Pulmonary artery endothelial cell (primary cell): ENCODE measurements at regions not wholly inside any gene's neighbourhood (a gene's known extent, or its start where the extent isn't known, plus 50 kb on each side); places are given as distances from the start of the nearest gene placed in this dataset.

Experiments used
- DNase-seq: peaks from one replicate; pipeline ENCODE4 v3.0.0-alpha.2; 2011; ENCODE audit warnings: low read depth, low spot score

DNA sequence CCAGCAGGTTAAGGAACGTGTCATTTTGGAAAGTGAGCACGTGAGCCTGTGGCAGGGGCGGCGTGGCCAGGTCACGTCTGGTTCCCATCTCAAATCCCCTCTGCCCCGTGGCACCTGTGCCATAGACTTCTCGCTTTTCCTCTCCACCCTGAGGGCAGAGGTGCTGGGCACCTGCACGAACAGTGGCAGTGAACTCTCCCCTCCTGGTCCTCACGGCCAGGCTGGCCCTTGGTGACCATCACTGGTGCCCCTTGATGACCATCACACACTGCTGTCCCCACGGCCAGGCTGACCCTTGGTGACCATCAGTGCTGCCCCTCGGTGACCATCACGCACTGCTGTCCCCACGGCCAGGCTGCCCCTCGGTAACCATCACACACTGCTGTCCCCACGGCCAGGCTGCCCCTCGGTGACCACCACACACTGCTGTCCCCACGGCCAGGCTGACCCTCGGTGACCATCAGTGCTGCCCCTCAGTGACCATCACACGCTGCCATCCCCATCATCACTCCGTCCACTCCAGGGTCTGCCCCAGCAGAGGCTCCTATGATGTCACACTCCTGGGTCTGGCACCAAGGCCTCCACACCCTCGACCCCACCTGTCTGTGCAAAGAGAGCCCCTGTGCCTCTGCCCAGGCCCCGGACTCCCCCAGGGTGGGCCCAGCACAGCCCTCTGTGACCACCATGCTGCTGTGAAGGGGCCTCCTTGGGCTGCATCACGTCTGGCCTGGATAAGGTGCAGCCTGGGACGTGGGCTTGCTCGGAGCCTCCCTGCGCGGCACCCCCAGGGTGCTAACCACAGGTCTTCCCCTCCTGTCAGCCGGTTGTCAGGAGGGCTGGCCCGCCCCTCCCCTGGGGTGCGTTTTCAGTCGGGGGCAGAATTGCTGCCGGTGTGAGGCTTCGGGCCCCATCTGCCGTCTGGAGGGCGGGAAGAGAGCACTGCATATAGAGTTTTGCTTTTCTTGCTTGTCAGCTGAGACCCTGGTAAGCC lies 738.6 kb downstream of the BRD1 start:
- no peak for DNase-seq

DNA sequence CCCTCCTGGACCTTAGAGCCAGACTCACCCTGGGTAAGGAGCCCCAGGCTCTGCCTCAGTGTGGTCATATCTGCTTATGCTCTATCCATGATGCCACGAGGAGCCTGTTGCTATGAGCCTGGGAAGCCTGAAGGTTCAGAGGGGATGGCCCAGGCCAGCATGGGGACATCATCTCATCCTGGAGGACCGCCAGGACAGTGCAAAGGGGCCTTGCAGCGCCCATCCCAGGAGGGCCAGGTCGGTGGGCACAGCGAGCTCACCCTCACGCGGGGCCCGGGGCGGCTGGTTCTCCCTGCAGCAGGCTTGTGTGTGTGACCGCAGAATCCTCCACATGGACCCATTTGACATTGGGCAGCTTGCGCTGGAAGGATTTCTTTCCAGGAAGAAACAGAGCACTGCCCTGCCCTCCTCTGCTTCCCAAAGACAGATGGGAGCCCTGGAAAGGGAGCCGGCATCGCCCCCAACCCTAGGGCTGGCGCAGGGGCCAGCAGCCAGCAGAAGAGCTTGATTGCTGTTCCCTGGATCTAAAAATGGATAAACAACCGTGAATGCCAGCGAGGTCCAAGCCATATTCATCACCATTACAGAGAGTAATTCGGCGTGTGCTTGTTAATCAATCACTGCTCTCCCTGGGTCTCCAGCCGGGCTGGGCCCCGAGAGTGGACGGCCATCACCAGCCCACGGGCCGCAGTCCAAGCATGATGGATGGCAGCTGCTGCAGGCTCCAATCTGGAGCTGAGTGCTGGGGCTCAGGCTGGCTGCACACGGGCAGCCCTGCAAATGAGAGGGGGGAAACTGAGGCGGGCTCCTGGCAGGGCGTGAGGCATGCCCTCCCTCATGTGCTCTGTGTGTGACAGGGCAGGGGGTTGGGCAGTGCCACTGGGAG lies 739.7 kb downstream of the BRD1 start:
- no peak for DNase-seq

DNA sequence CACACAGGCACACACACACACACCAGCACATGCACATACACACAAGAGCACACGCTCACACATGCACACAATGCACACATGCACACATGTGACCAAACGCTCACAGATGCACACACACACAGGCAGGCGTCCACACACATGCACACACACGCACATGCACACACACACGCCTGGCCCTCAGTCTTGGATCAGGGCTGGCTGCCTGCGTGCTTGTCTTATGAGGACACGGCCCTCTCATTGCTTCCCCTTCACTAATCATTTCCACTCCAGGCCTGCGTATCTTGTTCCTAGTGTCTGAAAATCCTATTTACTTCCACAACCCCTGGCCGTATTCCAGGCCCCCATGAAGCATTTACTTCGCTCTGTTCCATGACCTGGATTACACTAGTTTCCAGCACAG lies 740.5 kb downstream of the BRD1 start:
- no peak for DNase-seq

DNA sequence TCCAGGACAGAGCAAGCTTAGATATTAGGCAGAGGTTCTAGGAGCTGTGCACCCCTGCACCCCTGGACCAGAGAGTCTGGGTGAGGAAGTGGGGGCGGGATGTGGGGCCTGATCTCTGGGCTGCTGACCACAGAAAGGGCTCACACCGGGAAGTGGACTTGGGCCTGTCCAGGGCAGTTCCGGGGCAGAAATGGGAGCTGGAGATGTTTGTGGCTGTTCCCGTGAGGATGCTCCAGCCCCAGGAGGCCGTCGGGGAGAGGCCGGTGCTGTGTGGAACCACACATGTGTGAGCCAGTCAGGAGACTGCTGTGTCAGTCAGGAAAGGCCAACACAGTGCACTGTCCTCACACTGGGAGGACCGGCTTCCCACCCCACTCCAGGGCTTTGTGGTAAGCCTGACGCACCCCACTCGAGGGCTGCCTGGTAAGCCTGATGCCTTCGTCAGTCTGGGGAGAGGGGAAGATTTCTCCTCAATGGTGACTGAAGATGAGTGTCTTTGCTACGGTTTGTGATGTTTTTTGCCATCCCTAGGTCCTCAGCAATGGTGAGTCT lies 741.0 kb downstream of the BRD1 start:
- DNase-seq = no peak

DNA sequence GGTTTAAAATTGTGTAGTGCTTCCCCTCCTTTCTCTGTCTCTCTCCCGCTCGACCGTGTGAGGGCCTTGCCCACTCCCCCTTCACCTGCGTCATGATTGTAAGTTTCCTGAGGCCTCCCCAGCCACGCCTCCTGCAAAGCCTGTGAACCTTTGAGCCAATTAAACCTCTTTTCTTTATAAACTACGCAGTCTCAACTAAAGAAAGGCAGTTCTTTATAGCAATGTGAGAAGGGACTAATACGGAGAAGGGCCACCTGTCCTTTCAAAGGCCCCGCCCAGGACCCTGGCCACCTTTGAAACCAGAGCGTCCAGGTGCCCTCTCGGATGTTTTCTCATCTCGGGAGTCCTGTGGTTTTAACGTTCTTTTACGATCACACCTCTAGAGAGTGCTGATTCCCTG lies 741.5 kb downstream of the BRD1 start:
- DNase-seq = no peak

DNA sequence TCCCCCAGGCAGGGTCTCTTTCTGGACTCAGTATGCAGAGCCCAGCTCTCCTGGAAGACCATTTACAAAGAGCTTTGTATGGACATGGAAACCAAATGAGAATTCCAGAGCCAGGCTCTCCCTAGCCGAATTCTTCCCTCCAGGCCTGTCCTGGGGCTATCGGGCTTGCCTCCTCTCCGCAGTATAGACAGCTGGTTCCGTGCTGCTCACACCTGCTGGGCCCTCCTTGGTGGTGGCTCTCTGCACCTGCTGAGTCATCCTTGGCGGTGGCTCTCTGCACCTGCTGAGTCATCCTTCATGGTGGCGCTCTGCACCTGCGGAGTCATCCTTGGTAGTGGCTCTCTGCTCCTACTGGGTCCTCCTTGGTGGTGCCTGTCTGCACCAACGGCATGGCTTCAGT lies 743.5 kb downstream of the BRD1 start:
- no peak for DNase-seq

DNA sequence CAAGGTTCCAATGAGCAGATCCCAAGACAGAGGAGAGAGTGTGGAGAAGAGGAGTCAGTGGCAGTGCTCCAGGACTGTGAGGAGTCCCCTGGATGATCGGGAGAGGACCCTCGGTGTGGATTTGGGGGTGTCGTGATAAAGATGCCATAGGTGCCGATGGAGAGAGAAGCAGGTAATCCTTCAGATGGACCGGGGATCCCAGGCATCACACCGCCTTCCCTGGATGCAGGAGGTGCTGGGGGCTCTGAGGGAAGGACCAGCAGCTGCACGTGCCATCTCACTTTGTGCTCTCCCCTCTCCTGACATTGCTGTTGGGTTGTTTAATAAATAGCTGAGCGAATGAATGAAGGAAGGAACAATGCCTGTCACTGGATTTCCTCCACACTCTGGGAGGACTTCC lies 744.1 kb downstream of the BRD1 start:
- DNase-seq = no peak

DNA sequence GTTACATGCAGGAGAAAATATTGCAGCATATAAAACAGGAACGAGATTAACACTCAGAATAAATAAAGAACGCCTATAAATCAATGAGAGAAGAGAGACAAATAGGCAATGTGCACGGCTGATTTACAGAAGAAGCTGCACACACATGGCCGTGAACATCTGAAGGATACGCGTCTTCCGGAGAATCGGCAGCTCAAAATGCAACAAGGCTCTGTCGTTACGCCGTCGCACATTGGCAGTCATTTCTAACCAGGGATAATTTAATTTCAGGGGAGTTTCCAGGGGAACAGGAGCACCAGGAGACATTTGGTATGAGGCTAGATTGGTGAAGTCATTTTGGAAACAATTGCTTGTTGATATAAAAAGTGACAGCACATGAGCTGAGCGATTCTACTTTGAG lies 745.2 kb downstream of the BRD1 start:
- DNase-seq = no peak

DNA sequence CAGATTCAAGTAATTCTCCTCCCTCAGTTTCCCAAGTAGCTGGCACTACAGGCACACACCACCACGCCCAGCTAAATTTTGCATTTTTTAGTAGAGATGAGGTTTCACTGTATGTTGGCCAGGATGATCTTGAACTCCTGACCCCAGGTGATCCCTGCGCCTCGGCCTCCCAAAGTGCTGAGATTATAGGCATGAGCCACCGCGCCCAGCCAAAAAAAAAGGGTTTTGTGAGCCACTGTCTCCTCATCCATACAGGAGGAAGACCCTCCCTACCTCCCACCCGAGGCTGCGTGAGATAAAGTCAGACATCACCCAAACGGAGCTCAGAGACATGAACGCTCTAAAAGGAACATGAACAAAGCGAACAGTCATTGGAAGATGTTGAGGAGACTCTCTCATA lies 745.7 kb downstream of the BRD1 start:
- no peak for DNase-seq

DNA sequence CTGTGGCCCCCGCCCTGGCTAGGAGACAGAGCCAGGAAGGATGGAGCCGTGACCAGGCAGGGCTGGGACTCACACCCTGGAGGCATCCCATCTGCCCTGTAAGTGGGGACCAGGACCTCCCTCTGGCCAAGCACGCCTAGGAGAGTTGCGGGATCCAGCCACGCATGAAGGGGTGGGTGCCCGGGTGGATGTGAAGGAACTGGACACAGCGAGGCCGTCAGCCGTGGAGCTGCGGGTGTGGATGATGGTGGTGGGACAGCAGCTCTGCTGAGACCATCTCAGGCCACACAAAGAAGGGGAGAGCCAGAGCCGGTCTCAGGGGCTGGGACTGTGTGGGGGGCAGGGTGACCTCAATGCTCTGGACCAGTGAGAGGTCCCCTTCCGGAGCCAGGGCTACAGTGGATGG lies 746.4 kb downstream of the BRD1 start:
- DNase-seq = no peak

DNA sequence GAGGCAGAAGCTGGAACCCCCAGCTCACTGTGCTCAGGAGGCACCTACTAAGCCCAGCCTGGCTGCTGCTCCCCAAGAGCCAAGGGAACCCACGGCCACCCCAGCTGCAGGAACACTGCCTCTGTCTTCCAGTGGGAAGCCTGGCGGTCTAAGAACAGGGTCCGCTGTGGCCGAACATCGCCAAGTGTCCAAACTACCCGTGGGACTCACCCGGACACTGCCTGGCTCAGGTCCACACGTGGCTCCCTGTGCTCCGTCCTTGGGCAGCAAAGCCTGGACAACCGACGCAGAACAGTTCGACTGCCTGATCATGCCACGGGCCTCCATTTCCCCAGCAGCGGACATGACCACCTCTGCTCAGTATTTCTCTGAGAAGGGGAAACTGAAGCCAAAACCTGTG lies 747.0 kb downstream of the BRD1 start:
- DNase-seq = no peak

DNA sequence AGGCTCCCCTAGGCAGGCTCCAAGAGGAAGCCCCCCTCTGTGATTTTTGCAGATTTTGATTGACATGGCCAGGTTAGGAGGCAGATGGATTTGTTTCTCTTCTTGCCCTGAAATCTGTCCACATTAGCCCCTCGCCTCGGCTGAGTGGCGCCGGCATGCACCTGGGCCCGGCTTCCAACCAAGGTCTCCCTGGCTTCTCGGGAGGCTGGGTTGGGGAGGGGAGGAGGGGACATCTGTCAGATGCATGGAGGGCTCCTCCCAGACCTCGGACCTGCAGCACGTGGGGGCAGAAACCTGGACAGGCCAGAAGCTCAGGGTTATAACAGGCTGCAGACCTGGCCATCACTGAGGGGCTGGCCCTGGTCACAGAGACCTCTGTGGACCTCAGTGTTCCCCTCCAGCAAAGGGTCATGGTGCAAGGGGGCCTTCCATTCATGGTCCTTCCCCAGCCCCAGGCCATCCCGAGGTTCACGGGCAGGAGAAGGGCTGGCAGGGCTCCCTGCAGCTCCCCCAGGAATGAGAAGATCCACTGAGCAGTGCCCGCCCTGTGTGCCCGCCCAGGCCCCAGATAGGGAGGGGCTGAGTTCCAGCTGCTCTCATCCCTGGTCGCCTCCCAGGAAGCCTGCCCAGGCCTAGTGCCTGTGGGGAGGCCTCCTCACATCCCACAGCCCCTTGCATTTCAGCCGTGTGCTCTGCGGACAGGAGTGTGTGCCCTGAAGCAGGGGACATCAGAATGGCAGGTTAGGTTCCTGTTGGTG lies 747.8 kb downstream of the BRD1 start:
- no peak for DNase-seq

DNA sequence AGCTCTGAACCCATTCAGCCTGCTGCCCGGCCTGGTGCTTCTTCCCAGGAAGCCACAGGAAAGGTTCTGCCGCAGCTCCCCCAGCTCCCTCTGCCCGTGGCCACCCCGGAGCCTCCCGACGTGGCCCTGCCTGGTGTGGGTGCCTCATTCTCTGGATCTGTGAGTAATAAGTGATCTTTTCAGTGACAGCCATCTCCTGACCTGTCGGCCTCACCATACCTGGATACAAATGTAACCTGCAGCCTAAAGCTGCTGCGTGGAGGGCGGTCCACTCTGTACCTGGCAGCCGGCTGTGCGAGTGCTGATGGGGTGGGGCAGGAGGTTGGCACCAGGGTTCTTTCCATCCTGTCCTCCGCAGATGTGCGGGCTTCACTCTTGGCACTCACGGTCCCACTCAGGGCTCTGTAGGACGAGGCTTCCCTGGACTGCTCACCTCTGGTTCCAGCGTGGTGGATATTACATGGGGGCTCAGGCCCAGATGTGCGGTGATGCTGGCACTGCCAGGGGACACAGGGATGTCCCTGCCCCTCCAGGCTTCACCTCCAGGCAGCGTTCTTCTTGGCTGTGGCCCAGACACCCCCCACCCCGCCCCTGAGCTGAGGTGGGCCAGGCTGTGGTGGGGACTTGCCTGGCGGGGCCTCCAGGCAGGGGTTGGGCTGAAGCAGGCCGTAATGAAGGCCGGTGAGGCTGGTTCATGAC lies 748.5 kb downstream of the BRD1 start:
- no peak for DNase-seq

DNA sequence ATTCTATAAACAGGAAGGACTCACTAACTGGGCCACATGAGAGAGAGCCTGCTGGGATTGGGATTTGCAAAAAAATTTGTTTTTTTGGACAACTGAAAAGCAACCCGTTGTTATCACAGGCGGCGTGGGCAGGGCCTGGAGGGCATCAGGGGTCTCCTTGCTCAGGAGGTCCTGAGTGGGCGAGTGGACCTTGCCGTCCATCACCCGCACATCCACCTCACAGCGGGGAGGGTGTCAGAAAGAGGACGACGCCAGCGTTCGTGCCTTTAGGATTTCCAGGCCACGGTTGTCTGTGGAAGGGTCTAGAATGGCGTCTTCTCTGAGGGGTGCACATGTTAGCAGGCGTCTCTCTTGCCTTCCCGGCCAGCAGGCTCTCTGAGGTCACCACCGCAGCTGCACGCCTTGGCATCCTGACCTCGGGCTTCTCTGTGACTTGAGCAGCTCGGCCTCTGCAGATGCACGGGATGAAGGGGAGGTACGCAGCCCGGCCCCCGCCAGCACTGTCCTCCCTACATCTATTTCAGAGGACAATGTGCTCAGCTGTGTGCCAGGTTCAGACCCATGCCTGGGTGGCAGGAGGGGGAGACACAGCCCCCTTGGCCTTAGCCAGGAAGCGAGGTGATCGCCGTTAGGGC lies 749.5 kb downstream of the BRD1 start:
- DNase-seq = no peak

DNA sequence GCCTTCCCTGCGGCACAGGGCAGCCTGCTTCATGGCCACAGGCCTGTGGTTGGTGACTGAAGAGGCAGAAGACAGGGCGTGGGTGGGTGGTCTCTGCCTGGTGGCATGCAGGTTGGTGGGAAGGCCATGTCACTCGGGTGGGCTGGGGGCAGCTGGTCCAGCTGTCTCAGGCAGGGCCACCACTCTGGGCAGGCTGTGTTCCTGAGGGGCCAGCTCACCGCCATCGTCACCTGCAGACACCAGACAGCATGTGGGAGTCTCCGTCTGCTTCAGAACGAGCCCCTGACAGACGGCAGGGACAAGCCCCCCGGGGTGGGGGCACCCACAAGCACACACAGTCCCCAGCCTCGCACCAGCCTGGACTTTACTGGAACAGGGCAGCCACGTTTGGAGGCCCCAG lies 750.1 kb downstream of the BRD1 start:
- DNase-seq = no peak

DNA sequence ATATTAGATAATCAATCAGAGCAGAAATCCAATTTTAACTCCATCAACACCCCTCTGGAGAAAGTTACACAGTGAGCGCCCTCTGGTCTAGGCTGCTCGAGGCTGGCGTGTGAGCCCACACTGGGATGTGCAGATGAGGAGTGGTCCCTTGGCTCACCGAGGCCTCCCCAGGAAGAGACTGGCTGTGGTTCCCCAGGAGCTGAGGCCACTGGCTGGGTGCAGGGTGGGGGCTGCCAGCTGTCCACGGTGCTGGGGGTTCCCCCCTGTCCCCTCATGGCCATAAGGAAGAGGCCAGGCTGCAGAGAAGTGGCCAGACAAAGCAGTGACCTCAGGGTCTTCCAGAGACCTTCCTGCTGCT lies 750.7 kb downstream of the BRD1 start:
- DNase-seq = no peak

DNA sequence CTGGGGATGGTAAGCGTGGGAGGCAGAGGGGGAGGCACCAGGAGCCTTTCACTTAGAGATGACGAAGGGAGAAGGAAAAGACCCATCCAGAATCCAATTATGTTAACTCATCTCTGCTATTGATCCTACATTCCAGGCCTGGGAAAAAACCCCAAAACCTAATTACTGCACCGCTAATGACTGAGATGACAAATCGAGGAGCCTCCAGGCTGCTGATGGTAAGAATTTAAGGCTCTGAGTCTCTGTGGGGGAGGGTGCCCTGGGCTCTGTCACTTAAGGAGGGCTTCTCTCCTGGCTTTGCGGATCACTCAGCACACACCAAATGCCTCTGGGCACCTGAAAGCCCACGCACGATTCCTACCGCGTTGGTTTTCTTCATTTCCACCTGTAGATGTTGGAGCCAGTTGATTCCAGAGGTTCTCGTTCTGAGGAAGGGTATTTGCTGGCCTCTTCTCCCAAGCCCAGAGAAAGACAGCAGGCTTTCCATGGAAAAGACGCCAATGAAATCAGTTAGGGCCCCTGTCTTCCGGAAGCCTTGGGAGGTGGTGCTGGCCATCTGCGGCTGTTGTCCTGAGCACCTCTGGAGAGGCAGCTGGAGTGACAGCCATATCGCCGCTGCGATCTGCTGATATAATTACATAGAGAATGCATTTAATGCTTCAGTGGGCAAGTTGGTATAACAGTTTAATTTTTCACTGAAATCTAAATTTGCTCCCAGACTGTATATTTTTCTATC lies 751.2 kb downstream of the BRD1 start:
- no peak for DNase-seq

DNA sequence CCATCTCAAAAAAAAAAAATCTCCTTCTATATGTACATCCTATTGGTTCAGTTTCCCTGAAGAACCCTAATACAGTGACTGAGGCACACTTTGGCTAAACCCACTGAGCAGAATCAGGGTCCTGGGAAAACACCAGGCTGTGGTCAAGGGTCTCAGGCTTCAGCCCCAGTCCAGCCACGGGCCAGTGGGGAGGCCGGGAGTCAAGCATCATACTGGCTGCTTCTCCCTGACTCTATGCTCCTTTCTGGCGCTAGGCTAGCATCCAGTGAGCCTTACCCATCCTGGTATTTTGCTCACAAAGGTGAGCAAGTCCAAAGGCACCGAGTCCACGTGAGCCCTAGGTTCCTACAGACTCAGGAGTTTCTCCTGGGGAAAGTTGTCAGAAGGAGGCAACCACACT lies 752.5 kb downstream of the BRD1 start:
- no peak for DNase-seq

DNA sequence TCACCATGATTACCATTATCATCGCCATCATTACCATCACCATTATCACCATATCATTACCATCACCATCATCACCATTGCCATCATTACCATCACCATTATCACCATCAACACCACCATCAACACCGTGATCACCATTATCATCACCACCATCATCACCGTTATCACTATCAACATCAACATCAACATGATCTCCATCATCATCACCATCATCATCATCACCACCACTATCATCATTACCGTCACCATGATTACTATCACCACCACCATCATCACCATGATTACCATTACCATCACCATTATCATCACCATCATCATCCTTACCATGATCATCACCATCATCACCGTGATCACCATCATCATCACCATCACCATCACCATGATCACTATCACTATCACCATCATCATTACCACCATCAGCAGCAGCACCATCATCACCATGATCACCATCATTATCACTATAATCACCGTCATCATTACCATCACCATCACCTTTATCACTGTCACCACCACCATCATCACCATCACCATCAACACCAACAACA lies 753.7 kb downstream of the BRD1 start:
- DNase-seq = no peak
